KMS-11 (cell line): ENCODE measurements at regions not wholly inside any gene's neighbourhood (a gene's known extent, or its start where the extent isn't known, plus 50 kb on each side); places are given as distances from the start of the nearest gene placed in this dataset.

Source experiments
- H2AFZ ChIP-seq: fragments of 200-600 bp; sonication (generic); 2 replicates; pipeline ENCODE4 v1.6.1; 2016; ENCODE audit warnings: antibody characterized with exemption, mixed run types, low read depth
- H3K27ac ChIP-seq: fragments of 200-600 bp; sonication (generic); 2 replicates; pipeline ENCODE4 v1.6.1; 2016; ENCODE audit warnings: mild to moderate bottlenecking, mixed run types
- H3K27me3 ChIP-seq: fragments of 200-600 bp; sonication (generic); 2 replicates; pipeline ENCODE4 v1.6.1; 2017; ENCODE audit warnings: mild to moderate bottlenecking, low read depth, mixed run types, moderate library complexity; ENCODE audit not compliant: insufficient read depth
- H3K36me3 ChIP-seq: fragments of 200-600 bp; sonication (generic); 2 replicates; pipeline ENCODE4 v1.6.1; 2017; ENCODE audit warnings: mild to moderate bottlenecking, mixed run types; ENCODE audit not compliant: insufficient read depth
- H3K4me1 ChIP-seq: fragments of 200-600 bp; sonication (generic); 2 replicates; pipeline ENCODE4 v1.6.1; 2016; ENCODE audit warnings: mild to moderate bottlenecking, low read depth, mixed run types; ENCODE audit not compliant: poor library complexity, severe bottlenecking
- H3K4me2 ChIP-seq: fragments of 200-600 bp; sonication (generic); 2 replicates; pipeline ENCODE4 v1.7.0; 2016; ENCODE audit warnings: mild to moderate bottlenecking, mixed run types
- H3K4me3 ChIP-seq: fragments of 200-600 bp; sonication (generic); IDR thresholded peaks from 2 replicates; pipeline ENCODE4 v1.6.1; 2017; ENCODE audit warnings: low read depth, low read length, mixed read lengths; ENCODE audit not compliant: insufficient read depth
- H3K79me2 ChIP-seq: fragments of 200-600 bp; sonication (generic); 2 replicates; pipeline ENCODE4 v1.6.1; 2016; ENCODE audit warnings: low read depth, mixed run types; ENCODE audit not compliant: insufficient read depth
- H3K9ac ChIP-seq: fragments of 200-600 bp; sonication (generic); 2 replicates; pipeline ENCODE4 v1.6.1; 2016; ENCODE audit warnings: mild to moderate bottlenecking, mixed run types
- H4K20me1 ChIP-seq: fragments of 200-600 bp; sonication (generic); 2 replicates; pipeline ENCODE4 v1.6.1; 2016; ENCODE audit warnings: mild to moderate bottlenecking, mixed run types; ENCODE audit not compliant: insufficient read depth
- TF ChIP-seq, protein P1 (sequence below): fragments of 200-600 bp; sonication (generic); conservative IDR thresholded peaks from 2 replicates; pipeline ENCODE4 v1.6.1; 2017; ENCODE audit warnings: low read depth, mild to moderate bottlenecking, antibody characterized with exemption, low read length, moderate library complexity, mixed read lengths

DNA sequence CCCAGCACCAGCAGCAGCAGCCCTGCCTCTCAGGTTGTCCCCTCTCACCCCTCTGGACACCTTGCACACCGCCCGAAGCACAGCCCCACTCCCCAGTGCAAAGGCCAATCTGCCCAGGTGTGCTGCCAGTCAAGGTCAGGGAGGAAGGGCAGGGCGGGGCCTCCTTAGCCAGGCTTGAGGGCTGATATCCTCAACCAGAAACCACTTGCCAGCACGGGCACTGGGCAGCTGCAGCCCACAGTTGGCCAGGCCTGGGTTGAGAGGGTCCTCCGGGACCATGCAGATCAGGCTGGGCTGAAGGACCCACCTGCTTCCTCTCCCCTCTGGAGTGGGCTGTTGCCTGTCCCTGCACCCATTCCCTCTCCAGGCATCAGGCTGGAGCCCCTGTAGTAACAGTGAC is 588.3 kb downstream of the NPHP4 start:
- Histone ChIP-seq H3K27ac (no peak overlapping the region), H3K79me2 (no peaks in the 10 kb centered on the region), H3K4me2 (no peak overlapping the region), H3K9ac (no peak overlapping the region), H2AFZ (no peak overlapping the region), H3K27me3 (no peaks in the 10 kb centered on the region; the same call in 1 of the 2 replicates), H3K4me1 (no peaks in the 10 kb centered on the region), H4K20me1 (no peaks in the 10 kb centered on the region), H3K36me3 (no peaks in the 10 kb centered on the region), H3K4me3 (no peak overlapping the region)
- TF ChIP-seq, protein P1, sequence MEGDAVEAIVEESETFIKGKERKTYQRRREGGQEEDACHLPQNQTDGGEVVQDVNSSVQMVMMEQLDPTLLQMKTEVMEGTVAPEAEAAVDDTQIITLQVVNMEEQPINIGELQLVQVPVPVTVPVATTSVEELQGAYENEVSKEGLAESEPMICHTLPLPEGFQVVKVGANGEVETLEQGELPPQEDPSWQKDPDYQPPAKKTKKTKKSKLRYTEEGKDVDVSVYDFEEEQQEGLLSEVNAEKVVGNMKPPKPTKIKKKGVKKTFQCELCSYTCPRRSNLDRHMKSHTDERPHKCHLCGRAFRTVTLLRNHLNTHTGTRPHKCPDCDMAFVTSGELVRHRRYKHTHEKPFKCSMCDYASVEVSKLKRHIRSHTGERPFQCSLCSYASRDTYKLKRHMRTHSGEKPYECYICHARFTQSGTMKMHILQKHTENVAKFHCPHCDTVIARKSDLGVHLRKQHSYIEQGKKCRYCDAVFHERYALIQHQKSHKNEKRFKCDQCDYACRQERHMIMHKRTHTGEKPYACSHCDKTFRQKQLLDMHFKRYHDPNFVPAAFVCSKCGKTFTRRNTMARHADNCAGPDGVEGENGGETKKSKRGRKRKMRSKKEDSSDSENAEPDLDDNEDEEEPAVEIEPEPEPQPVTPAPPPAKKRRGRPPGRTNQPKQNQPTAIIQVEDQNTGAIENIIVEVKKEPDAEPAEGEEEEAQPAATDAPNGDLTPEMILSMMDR: no peak

DNA sequence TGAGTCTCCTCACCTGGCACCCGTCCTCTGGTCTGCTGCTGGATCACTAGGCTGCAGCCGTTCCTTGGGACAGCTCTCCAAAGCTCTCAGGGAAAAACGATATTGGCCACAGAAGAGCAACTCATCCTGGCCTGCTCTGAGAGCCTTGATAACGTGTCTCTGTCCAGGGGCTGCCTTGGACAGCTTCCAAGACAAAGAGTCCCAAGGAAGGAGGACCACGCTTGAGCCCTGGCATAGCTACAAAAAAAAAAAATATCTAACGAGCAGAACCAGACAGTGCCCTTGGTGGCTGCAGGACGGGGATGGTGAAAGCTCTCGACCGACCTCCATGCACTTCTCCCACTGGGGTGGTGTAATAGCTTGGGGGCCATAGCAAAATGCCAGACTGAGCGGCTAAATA is 589.6 kb downstream of the NPHP4 start:
- no peak overlapping the region for H3K4me3 ChIP-seq
- no peaks in the 10 kb centered on the region for H3K79me2 ChIP-seq
- H2AFZ ChIP-seq: no peak overlapping the region
- H3K9ac ChIP-seq: no peak overlapping the region
- TF ChIP-seq, protein P1: no peak
- no peaks in the 10 kb centered on the region for H4K20me1 ChIP-seq
- no peak overlapping the region for H3K4me2 ChIP-seq
- no peak overlapping the region for H3K27ac ChIP-seq
- H3K36me3 ChIP-seq: no peaks in the 10 kb centered on the region
- no peaks in the 10 kb centered on the region for H3K4me1 ChIP-seq
- H3K27me3 ChIP-seq: no peaks in the 10 kb centered on the region; the same call in 1 of the 2 replicates

DNA sequence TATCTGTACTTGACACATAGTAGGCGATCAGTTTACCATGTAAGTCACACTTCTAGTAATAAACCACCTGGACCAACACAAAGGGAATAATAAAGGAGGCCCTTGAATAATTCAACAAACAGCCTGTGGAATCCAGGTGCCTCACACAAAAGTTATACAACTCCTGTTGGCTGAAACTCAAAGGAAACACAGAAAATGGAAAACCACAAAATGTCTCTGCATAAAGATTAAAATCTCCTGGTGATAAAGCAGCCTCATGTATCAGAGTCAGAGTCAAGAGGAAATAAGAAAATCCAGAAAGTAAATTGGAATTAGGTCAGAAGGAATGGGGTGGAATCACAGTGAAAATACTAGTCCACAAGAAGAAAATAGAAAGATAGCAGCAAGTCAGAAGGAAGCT is 592.5 kb downstream of the NPHP4 start:
- Histone ChIP-seq H3K4me1 (no peaks in the 10 kb centered on the region), H3K27me3 (no peaks in the 10 kb centered on the region), H2AFZ (no peak overlapping the region), H3K4me3 (no peak overlapping the region), H3K36me3 (no peaks in the 10 kb centered on the region), H4K20me1 (no peaks in the 10 kb centered on the region), H3K27ac (no peak overlapping the region), H3K79me2 (no peaks in the 10 kb centered on the region), H3K4me2 (no peak overlapping the region), H3K9ac (no peak overlapping the region)
- TF ChIP-seq, protein P1: no peak

DNA sequence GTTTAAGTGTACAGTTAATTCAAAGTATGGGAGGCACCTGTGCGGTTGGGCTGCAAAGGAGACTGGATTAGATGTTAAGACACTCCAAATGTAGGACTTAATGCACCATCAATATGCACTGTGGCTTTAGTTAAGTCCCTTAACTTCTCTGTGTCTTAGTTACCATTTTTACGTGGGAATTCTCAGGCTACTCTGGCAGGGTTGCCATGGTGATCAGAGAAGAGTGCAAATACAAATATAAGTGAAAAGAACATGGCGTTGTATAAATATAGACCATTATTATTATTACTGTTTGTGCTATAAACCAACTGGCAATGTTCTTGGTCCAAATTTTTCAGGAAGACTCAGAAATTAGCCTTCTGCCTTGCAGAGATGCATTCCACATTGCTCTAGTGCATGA is 595.6 kb downstream of the NPHP4 start:
- H2AFZ ChIP-seq: no peak overlapping the region
- H3K36me3 ChIP-seq: no peaks in the 10 kb centered on the region
- no peak overlapping the region for H3K4me2 ChIP-seq
- H3K4me1 ChIP-seq: no peaks in the 10 kb centered on the region
- no peaks in the 10 kb centered on the region; the same call in 1 of the 2 replicates for H3K27me3 ChIP-seq
- H3K4me3 ChIP-seq: no peak overlapping the region
- H3K9ac ChIP-seq: no peak overlapping the region
- H3K27ac ChIP-seq: no peak overlapping the region
- TF ChIP-seq, protein P1: no peak
- no peaks in the 10 kb centered on the region for H4K20me1 ChIP-seq
- H3K79me2 ChIP-seq: no peaks in the 10 kb centered on the region
